LNCaP clone FGC (cell line): ENCODE measurements at regions not wholly inside any gene's neighbourhood (a gene's known extent, or its start where the extent isn't known, plus 50 kb on each side); places are given as distances from the start of the nearest gene placed in this dataset.

Experiments used
- DNase-seq: peaks from one replicate; pipeline ENCODE4 v3.0.0-alpha.2; 2011; ENCODE audit warnings: low read depth
- H3K4me3 ChIP-seq: 2 replicates; pipeline ENCODE4 v1.5.1; 2011; ENCODE audit warnings: mild to moderate bottlenecking, low read depth, low read length, control low read depth
- CTCF ChIP-seq: IDR thresholded peaks from 2 replicates; pipeline ENCODE4 v1.5.1; 2012; ENCODE audit warnings: mild to moderate bottlenecking; ENCODE audit not compliant: control insufficient read depth, insufficient read depth; ENCODE audit errors: extremely low read depth

- DNase-seq: no peak
- no peak overlapping the region for H3K4me3 ChIP-seq
- no peak for TF ChIP-seq CTCF
These were observed 114.3 kb upstream of the SEMA6D start for GRCh38 chr15:47603026-47603425.

- H3K4me3 ChIP-seq: no peak overlapping the region
- no peak for DNase-seq
- TF ChIP-seq CTCF: no peak
These were observed 109.6 kb upstream of the SEMA6D start for GRCh38 chr15:47607695-47608094.

GRCh38 chr15:47609693-47610092 is 107.6 kb upstream of the SEMA6D start:
- no peak overlapping the region for H3K4me3 ChIP-seq
- DNase-seq: no peak
- TF ChIP-seq CTCF: no peak

GRCh38 chr15:47610736-47611135 is 106.6 kb upstream of the SEMA6D start:
- no peak for DNase-seq
- H3K4me3 ChIP-seq: no peak overlapping the region
- TF ChIP-seq CTCF: 0 out of 2 replicates have a peak, but pooled peaks have one; percentile 5

DNA sequence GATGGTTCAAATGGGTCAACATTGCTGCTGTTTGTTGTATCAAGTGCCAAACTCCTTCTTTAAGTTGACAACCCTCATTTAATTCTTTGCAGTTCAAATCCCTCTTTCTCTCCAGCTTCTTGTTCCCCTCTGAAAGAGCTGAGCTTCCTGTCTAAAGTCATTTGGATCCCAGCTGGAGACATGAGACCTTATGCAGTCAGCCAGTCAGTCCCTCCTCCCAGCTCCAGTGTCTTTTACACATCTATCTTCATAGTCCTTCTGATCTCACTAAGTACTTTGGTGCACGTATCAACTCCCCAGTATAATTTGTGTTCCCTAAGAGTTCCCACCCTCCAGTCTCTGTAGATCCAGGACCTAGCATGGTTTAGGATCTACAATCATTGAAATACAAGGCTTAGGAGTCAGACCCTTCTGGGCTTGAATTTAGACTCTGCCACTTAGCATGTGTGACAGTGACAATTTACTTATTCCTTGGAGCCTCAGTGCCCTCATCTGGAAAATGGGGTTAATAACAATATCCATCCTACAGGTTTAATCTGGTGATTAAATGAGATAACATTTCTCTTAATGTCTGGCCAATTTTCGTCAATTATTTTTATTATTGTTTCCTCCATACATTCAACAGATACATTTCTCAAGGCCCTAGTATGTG is 102.8 kb upstream of the SEMA6D start:
- TF ChIP-seq CTCF: peak; percentile 48
- H3K4me3 ChIP-seq: no peak overlapping the region
- DNase-seq: no peak

DNA sequence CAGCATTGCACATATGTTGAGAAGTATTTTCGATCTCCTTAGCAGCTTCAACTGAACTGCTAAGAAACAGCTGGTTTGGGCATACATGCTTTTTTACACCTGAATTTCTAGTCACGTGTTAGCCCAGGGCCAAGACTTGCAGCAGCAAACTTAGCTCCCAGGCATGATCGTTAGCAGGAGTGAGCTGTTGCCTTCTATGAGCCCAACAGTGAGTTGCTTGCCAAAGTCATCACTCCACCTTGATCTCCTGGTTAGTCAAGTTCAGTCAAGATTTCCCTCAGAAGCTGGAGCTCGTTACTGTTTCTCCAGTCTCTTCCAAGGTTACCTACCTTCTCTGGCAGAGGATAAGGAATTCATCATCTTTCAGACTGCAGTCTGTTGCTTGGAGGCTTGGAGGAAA is 100.4 kb upstream of the SEMA6D start:
- no peak overlapping the region for H3K4me3 ChIP-seq
- no peak for TF ChIP-seq CTCF
- DNase-seq: peak; percentile 70

DNA sequence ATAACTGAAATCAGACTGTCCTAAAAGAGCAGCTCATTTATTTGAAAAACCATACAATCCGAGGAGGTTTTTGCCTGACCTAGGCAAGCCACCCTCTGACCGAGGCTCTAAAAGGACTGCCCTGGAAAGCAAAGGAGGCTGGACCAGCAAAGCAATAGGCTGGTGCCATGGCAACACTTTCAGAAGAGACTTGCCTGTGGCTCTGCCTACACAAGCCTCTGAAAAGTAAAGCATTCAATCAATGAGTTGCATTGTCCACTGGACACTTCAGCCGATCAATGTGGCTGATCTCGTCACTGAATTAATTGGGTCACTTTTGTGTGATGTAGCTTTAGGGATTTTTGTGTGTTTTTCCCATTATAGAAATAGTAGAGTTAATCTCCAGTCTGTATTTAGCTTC is 99.1 kb upstream of the SEMA6D start:
- H3K4me3 ChIP-seq: no peak overlapping the region
- DNase-seq: no peak
- no peak for TF ChIP-seq CTCF
